NCI-H446 treated with DMSO at 0.1 percent for 48 hours (cell line): ENCODE measurements at regions not wholly inside any gene's neighbourhood (a gene's known extent, or its start where the extent isn't known, plus 50 kb on each side); places are given as distances from the start of the nearest gene placed in this dataset.

ENCODE experiments used
- DNase-seq: peaks from one replicate; lab custom pipeline; 2025; lab: John Stamatoyannopoulos, UW

- DNase-seq: no peak
These were observed 575.8 kb downstream of the TOX3 start for GRCh38 chr16:51971184-51971583.

GRCh38 chr16:51968749-51969148 is 578.2 kb downstream of the TOX3 start:
- DNase-seq: no peak

GRCh38 chr16:51967646-51968045 is 579.3 kb downstream of the TOX3 start:
- DNase-seq: no peak

- DNase-seq: no peak
These were observed 586.0 kb downstream of the TOX3 start for GRCh38 chr16:51960931-51961330.

- DNase-seq: no peak
These were observed 593.5 kb downstream of the TOX3 start for GRCh38 chr16:51953286-51953985.

GRCh38 chr16:51952500-51952899 is 594.4 kb downstream of the TOX3 start:
- no peak for DNase-seq

GRCh38 chr16:51951668-51952298 is 595.2 kb downstream of the TOX3 start:
- no peak for DNase-seq

- DNase-seq: no peak
These were observed 596.7 kb downstream of the TOX3 start for GRCh38 chr16:51950118-51950780.

- DNase-seq: no peak
These were observed 597.7 kb downstream of the TOX3 start for GRCh38 chr16:51949282-51949681.

- no peak for DNase-seq
These were observed 605.5 kb downstream of the TOX3 start for GRCh38 chr16:51941412-51941811.

- DNase-seq: no peak
These were observed 606.8 kb downstream of the TOX3 start for GRCh38 chr16:51940183-51940582.

- DNase-seq: no peak
These were observed 607.5 kb downstream of the TOX3 start for GRCh38 chr16:51939378-51939871.

- DNase-seq: no peak
These were observed 608.1 kb downstream of the TOX3 start for GRCh38 chr16:51938861-51939260.

- no peak for DNase-seq
These were observed 609.2 kb downstream of the TOX3 start for GRCh38 chr16:51937771-51938170.

GRCh38 chr16:51936846-51937245 is 610.1 kb downstream of the TOX3 start:
- DNase-seq: no peak

GRCh38 chr16:51932317-51932716 is 614.6 kb downstream of the TOX3 start:
- no peak for DNase-seq

GRCh38 chr16:51931653-51932052 is 615.3 kb downstream of the TOX3 start:
- DNase-seq: no peak

GRCh38 chr16:51924744-51925143 is 622.2 kb downstream of the TOX3 start:
- no peak for DNase-seq

GRCh38 chr16:51922476-51922875 is 624.5 kb downstream of the TOX3 start:
- DNase-seq: no peak

GRCh38 chr16:51919736-51920135 is 627.2 kb downstream of the TOX3 start:
- DNase-seq: no peak

GRCh38 chr16:51916814-51917213 is 630.1 kb downstream of the TOX3 start:
- DNase-seq: no peak

GRCh38 chr16:51916231-51916630 is 630.7 kb downstream of the TOX3 start:
- no peak for DNase-seq

- no peak for DNase-seq
These were observed 639.3 kb downstream of the TOX3 start for GRCh38 chr16:51907680-51908079.
